A172 (cell line): ENCODE measurements at regions not wholly inside any gene's neighbourhood (a gene's known extent, or its start where the extent isn't known, plus 50 kb on each side); places are given as distances from the start of the nearest gene placed in this dataset.

Experiments used
- DNase-seq: peaks from one replicate; pipeline ENCODE4 v3.0.0-alpha.2; 2015; ENCODE audit warnings: low spot score

DNA sequence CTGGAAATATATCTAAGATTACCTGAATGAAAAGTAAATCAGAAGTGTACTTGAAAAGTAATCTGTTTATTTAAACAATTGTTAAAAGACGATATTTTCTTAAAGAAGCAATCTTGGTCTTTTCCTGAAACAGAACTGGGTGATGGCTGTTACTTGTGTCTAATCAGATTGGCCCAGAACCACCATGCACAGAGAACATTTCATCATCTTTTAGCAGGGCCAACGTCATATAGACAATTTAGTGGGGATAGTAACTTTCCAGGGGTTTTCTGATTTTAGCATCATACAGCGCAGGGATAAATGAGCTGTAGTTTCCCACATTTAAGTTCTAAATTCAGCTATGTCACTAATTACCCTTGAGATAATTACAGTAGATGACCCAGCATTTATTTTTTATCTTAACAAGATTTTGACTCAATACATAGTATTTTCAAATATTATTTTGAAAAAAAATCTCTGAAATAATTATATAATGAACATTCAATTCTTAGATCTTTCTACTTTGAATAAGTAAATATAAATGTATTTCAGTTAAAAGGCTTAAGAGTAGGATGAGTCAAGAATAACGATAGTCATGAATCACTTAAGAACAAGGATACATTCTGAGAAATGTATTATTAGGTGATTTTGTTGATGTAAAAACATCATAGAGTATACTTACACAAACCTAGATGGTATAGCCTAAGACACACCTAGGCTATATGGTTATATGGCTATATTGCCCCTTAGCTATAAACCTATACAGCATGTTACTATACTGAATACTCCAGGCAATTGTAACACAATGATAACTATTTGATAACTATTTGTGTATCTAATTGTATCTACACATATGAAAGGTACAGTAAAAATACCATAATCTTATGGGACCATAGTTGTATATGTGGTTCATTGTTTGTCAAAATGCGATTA, 103.8 kb upstream of the MME start:
- DNase-seq, result no peak

DNA sequence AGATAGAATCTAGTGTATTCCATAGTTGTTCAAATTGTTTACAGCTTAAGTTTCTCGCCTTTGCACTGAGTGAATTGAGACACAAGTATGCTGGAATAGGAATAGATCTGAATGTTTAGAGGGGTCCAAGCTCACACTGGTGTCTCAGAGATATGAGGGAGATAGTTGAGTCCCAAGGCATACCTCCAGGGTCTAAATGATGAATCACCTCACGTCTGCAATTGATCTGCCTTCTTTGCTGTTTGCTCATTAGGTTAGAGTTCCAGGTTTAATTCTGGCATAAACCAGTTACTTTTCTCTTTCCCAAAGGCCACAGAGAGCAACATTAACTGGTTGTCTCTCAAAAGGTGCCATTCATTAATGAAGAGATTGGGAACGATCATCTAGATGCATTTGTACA, 106.3 kb upstream of the MME start:
- no peak for DNase-seq

DNA sequence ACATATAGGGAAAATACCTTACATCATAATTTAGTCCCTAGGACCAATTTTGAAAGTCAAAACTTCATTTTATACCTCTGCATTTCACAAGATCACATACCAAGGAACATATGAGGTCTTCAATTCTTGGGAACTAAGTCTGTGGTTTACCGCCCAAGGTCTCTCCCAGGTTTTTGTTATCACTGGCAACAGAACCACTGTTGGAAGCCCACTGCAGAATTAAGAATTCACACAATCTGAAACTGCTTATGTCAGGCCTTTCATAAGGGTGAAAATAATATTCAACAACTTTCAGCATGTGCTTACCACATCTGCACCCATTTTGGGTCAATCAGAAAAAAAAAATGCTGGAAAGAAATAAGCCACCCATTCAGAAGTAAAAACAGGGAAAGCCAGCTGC, 107.2 kb upstream of the MME start:
- DNase-seq, result no peak

DNA sequence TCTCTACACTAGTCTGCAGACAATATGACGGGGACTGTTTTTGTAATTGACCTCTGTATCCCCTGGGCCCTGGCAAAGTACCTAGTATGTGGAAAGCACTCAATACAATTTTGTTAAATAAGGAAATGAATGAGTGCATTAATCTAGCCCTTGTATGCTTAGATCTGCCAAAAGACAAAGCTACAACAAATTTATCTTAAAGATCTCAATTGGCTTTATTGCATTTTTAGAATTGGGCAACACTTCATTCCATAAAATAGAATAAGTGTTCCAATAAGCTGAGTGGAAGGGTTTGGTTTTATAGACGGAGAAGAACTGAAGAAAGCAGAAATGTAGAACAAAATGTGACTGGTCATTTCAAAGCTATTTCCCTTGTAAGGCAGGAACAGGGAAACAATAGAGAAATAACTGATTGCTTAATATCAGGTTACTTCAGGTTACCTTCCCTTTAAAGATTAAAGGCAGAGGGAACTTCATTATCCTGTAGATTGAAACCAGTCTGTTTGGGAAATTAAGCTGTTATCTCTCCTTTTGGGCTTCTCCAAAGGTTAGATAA, 108.3 kb upstream of the MME start:
- peak; percentile 50 for DNase-seq

DNA sequence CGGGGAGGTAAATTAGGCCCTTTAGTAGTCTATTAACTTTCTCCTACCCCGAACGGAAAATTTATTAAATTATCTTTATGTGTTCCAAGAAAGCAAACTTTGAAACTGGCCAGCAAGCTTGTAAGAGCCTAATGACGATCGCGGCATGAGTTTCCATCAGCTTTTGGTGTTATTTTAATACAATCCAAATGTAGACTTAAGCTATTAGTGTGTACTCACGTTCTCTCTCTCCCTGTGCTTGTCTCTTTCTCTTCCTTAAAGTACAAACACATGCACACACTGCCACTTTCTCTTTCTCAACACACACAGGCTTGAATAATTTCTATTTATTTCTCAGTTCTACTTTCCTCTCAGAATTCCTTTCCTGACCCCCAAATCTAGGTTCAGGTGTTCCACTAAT, 108.8 kb upstream of the MME start:
- no peak for DNase-seq

DNA sequence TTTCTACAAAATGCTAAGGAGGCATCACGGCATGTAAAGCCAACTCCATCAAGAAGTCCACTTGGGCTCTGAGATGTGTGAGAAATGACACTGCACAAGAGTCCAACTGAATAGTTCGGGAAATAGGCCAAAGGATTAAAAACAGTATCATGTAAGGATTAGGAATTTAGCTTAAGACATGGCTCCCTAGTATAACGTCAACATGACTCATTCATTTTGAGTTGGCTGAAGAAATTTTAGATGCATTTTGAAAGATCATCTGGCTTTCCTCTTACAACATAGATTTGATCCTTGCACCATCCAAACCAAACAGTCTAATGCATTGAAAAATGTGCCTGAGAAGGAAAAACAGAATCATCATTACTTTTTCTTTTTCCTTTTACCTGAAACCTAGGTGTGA, 109.3 kb upstream of the MME start:
- no peak for DNase-seq

DNA sequence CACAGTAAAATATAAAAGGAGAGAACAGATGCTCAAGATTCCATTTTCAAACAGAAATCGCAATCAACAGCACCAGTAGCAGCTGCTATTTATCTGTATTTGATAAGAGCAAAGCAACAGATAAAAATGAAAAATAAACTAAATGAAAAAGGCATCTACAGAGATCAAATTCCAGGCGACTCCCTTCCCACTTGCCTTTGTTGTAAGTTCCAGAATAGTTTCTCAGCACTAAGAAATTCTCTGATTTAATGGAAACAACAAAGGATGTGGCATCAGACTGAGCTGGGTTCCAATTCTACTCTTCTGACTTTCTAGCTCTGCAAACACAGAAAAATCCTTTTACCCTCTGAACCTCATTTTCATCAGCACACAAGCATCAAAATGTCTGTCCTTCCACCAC, 110.8 kb upstream of the MME start:
- no peak for DNase-seq

DNA sequence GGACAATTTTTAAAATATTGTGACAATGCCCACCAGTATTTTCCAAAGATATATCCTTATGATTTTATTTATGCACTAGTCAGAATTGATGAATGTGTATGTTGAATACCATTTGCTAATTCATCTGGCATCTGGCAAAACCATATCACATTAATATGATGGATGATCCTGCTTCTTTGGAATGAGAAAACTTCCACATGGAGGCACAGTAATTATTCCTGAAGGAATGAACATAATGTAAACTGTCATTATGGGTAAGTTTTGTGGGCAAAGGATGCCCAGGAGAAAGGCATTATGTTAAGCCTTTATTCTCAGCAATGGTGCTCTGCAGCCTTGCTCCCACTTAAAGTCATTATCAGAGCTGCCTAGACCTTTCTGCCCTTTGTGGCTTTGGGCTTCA, 113.0 kb upstream of the MME start:
- DNase-seq, result peak; percentile 89

DNA sequence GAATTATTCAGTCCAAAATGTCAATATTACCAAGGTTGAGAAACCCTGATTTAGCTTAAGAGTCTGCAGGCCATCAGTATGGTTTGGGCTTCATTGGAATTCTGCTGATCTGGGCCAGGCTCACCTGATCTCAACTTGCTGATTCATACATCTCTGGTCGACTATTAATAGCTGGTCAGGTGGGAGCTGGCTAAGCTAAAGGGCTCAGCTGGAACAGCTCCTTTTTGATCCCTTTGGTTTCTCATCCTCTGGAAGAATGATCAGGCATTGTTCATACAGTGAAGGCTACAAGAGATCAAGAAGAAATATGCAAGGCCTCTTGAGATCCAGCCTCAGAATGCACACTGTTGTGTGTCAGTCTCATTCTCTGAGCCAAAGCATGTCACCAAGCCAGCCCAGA, 123.3 kb upstream of the MME start:
- peak; percentile 37 for DNase-seq

DNA sequence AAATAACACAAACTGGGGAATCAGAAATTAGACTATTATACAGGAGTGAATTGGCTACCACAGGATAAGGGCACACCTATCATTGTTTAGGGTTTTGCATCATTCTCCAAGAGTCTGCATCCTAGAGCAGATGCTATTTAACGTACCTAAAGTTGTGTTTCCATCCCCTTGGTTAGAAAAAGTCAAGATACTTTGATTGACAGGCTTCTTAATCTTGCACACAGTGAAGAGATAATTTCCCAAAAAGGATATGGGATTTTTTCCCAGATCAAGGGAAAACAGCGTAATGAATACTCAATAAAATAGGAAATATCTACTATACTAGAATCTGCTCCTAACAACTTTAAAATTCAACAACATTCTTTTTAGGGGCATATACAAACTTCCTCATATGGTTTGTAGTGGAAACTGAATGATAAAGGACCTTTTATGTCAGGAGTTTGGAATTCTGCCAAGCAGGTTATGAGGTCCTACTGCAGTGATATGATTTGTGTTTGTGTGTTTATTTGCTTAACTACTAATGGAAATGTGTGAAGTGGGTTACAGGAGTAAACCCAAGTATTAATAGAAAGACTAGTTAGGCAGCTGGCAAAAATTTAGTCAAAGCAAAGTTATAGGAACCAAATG, 124.1 kb upstream of the MME start:
- no peak for DNase-seq

DNA sequence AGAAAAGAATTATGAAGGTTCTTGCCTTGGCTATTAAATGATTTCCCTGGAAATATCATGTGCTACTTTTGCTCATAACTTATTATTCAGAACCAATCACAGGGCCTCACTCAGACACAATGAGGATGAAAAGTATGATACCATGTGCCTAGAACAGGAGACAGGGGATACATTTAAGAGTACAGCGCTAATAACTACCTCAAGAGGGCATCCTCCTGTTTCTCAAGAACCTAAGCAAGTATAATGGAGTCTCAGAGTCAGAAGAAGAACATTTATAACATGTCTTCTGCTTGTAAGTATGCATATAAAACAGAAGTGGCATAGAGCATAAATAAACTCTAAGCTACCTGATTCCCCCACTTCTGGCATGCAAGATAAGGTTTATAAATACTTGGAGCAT, 125.4 kb upstream of the MME start:
- DNase-seq, result peak; percentile 22

DNA sequence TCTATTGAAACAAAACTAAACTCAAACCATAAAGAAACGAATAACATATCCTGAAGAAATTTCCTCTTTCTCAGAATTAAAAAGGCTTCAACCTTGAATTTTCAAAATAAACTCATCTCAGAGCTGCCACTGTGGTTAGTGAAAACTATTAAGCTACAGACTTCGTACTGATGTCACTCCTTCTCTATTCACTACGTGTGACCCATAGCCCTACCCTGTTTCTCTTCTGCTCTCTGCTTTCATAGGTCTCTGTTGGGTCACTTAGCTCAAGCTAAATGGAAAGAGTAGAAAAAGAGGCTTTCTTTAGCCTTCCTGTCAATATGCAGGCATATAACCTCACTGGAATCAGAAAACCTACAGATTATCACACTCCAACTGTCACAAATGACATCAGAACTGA, 126.6 kb upstream of the MME start:
- no peak for DNase-seq

DNA sequence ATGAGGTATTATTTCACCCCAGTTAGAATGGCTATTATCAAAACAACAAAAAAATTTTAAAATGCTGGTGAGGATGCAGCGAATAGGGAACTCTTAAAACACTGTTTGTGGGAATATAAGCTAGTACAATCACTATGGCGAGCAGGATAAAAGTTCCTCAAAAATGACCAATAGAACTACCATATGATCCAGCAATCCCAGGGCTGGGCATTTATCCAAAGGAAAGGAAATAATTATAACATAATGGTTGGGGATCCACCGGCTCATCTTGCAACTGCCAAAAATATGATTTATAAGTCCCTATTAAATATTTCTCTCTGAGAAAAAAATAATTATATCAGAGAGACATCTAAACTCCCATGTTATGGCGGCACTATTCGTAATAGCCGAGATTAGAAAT, 127.6 kb upstream of the MME start:
- no peak for DNase-seq

DNA sequence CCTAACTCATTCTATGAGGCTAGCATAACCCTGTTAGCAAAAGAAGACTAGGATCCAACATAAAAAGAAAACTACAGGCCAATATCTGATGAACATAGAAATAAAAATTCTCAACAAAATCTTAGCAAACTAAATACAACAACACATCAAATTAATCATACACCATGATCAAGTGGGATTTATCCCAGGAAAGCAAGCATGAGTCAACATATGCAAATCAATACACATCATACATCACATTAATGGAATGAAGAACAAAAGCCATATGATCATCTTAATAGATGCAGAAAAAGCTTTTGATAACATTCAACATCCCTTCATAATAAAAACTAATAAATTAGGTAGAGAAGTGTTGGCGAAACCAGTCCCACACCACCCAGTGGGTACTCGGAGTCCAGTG, 136.1 kb upstream of the MME start:
- no peak for DNase-seq

DNA sequence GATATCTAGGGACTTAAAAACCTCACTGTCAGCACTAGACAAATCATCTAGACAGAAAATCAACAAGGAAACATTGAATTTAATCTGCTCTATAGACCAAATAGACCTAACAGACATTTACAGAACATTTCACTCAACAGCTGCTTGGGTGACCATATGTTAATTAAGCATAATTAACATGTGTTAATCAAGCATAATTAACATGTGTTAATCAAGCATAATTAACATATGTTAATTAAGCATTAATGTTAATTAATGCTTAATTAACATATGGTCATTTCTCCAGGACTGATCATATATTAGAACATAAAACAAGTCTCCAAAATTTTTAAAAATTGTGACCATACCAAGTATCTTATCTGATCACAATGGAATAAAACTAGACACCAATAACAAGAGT, 137.3 kb upstream of the MME start:
- DNase-seq, result no peak

DNA sequence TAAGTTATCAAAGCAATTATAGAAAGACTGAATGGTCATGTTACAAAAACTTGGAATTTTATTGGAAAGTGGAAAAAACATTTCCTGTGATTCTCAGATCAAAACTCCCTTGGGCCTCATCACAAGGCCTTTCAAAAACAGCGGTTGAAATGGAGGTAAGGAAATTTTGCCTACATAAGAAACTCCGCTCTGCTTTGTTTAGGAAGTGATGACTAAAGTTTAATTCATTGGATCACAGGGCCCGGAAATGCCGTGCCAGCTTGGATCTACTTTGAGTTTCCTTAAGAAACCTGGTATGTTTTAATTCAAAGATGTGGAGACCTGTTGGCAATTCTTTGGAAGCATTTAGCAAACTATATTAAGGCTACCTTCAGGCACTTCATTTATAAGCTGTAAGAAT, 143.9 kb upstream of the MME start:
- no peak for DNase-seq

DNA sequence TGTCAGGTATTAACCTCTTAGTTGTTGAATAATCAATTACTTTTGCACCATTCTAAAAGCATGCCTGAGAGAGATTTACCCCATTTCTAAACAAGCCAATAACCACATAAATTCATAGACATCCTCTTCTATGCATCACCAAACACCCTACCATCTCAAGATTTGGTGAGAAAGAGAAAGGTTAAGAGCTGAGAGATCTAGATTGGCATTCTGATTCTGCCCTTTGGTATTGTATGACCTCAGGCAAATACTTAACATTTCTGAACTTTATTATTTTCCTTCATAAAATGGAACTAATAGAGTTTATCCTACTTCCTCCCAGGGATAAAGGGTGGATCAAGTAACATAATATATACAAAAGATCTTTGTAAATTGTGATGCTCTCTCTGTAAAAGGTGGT, 146.5 kb upstream of the MME start:
- no peak for DNase-seq

DNA sequence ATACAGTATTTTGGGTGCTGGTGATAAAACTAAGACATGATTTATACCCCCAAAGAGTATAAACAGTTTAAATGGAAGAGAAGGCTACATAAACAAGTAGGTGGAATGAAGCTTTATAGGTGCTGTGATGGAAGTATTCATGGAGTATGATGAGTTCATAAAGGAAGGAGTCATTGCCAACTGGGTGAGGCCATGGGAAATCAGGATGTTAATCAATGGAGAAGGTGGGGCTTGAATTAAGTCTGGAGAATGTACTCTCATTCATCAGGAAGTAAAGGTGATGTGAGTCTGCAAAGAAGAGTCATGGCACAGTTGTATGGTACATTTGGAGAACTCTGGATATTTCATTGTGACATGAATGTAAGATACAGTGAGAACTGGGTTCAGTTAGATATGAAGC, 147.5 kb upstream of the MME start:
- no peak for DNase-seq

DNA sequence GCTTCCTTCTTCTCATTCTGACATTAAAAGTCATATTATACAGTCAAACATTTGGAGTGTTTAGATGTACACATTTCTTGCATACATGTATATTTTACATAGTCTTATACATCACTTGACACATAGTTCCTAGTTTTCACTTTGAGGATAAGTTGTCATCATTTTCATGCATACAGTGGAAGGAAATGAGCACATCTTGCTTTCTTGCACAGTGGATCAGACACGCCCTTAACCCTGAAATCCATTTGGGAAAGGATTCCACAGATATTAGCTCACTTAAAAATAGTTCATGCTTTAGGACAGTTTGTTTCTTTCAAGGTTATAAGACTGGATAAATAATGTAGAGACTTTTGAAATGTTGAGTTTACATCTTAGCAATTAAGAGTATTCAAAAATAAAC, 148.6 kb upstream of the MME start:
- peak; percentile 22 for DNase-seq

DNA sequence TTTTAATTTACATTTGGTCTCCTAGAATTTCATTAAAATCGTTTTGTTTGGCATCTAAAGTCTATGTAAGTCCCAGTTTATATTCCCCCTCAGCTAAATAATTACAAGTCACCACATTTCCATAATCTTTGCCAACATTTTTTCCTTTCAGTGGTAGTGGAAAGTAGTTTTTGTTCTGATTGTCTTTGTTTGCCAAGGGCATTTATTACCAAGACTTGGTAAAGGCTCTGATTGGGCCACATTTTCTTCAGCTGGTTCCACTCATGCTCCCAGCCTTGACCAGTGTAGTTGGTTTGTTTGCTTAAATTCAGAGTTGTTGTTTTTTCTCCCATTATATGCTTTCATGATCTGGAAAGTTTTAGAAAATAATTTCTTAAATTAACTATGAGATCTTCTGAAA, 153.4 kb upstream of the MME start:
- DNase-seq, result no peak

DNA sequence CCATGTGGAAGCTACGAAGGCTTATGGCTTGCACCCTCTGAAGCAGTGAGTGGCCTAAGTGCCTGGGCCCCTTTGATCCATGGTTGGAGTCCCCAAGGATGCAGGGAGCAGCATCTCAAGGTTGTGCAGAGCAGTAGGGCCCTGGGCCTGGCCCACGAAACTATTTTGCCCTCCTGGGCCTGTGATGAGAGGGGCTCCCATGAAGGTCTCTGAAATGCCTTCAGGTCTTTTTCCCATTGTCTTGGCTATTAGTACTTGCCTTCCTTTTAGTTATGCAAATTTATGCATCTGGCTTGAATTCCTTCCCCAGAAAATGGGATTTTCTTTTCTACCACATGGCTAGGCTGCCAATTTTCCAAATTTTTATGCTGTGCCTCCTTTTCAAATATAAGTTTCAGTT, 158.8 kb upstream of the MME start:
- no peak for DNase-seq

DNA sequence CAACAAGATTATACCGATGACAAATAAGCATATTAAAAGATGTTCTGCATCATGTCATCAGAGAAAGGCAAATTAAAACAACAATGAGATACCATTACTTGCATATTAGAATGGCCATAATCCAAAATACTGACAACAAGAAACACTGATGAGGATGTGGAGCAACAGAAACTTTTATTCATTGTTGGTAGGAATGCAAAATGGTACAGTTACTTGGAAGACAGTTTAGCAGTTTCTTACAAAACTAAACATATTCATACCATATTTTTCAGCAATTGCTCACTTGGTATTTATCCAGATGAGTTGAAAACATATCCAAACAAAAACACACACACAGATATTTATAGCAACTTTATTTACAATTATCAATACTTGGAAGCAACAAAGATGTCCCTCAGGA, 160.9 kb upstream of the MME start:
- no peak for DNase-seq

DNA sequence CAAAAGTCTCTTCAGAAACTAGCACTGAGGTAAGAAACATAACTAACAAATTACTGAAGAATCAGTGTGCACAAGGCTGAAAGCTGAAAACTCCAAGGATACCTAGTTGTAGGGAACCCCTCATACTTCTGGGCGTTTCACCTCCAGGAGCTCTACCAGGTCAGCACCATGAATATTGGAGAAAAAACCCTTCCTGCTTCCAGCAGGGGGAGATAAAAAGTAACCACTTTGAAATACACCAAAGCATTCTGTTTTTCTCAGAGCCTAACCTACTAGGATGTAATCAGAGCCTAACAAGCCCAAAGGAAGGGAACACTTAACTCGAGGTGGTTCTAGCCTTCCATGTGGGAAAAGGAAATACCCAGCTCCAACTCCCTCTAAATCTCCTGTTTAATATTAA, 175.8 kb upstream of the MME start:
- peak; percentile 45 for DNase-seq
